GM12878 (cell line): ENCODE measurements at regions not wholly inside any gene's neighbourhood (a gene's known extent, or its start where the extent isn't known, plus 50 kb on each side); places are given as distances from the start of the nearest gene placed in this dataset.

Source experiments
- ATAC-seq: fragments of 200-7000 bp; cut with Tn5 transposase; 3 replicates; pipeline ENCODE4 v1.9.1; 2020; ENCODE audit warnings: mild to moderate bottlenecking, moderate library complexity
- BruUV-seq: library from RNA; stranded (reverse); fragments of 400-500 nt; replicated peaks from 2 replicates; lab custom pipeline; 2021; lab: Mats Ljungman, UMichigan
- CTCF ChIA-PET: fragments of 300-600 bp; sonication (Branson Sonifier 250); formaldehyde crosslinking; extraction: SDS; loops from one replicate; lab custom pipeline; 2021; ENCODE audit warnings: inconsistent platforms; lab: Yijun Ruan, JAX
- POLR2A ChIA-PET: fragments of 350-600 bp; formaldehyde crosslinking; extraction: SDS; loops from one replicate; lab custom pipeline; 2021; ENCODE audit warnings: inconsistent platforms; lab: Charles Lee
- RAD21 ChIA-PET: fragments of 300-600 bp; sonication (Branson Sonifier 250); formaldehyde crosslinking; loops from one replicate; lab custom pipeline; 2023; ENCODE audit warnings: antibody characterized with exemption; ENCODE audit not compliant: unreplicated experiment; lab: Charles Lee
- SMC1A ChIA-PET: fragments of 300-600 bp; sonication (Branson Sonifier 250); formaldehyde crosslinking; loops from one replicate; lab custom pipeline; 2023; ENCODE audit not compliant: unreplicated experiment, uncharacterized antibody; lab: Charles Lee
- DNase-seq: peaks from one replicate; pipeline ENCODE4 v3.0.0-alpha.2; 2011; ENCODE audit warnings: low read depth, low spot score
- FAIRE-seq: peaks from 3 replicates; lab custom pipeline; 2011; peaks lifted over from hg19 to GRCh38; lab: Jason Lieb, UNC
- H2AFZ ChIP-seq: 2 replicates; pipeline ENCODE4 v1.6.0; 2011; ENCODE audit warnings: low read depth, low read length, control low read depth; ENCODE audit not compliant: control insufficient read depth
- H3K27ac ChIP-seq: 2 replicates; pipeline ENCODE4 v1.5.1; 2011; ENCODE audit warnings: control low read depth; ENCODE audit not compliant: control insufficient read depth, insufficient read depth
- H3K27me3 ChIP-seq, 2 experiments: replicated peaks in 1 of 2; 2 replicates each; pipeline versions ENCODE4 v1.6.0 to v1.6.1; 2011; ENCODE audit warnings: low read length in 1 of 2; ENCODE audit not compliant: control insufficient read depth in 2 of 2, insufficient read depth in 2 of 2
- H3K36me3 ChIP-seq, 2 experiments: 2 replicates each; pipeline ENCODE4 v1.5.1; 2011; ENCODE audit warnings: low read length in 1 of 2; ENCODE audit not compliant: control insufficient read depth in 2 of 2, insufficient read depth in 2 of 2
- H3K4me1 ChIP-seq: 2 replicates; pipeline ENCODE4 v1.6.1; 2011; ENCODE audit warnings: mild to moderate bottlenecking, low read length, moderate library complexity, mixed read lengths; ENCODE audit not compliant: control insufficient read depth, insufficient read depth
- H3K4me2 ChIP-seq: 2 replicates; pipeline ENCODE4 v1.6.0; 2011; ENCODE audit warnings: control low read depth; ENCODE audit not compliant: control insufficient read depth, insufficient read depth
- H3K4me3 ChIP-seq: fragments of 200-600 bp; sonication (generic); 2 replicates; pipeline ENCODE4 v1.5.1; 2016
- H3K79me2 ChIP-seq: 2 replicates; pipeline ENCODE4 v1.6.0; 2011; ENCODE audit warnings: low read length; ENCODE audit not compliant: control insufficient read depth, insufficient read depth
- H3K9ac ChIP-seq: 2 replicates; pipeline ENCODE4 v1.8.0; 2011; ENCODE audit warnings: low read length, control low read depth, mixed read lengths; ENCODE audit not compliant: control insufficient read depth, insufficient read depth
- H3K9me3 ChIP-seq: replicated peaks from 3 replicates; pipeline ENCODE4 v1.5.1; 2011; ENCODE audit warnings: mild to moderate bottlenecking, low read length; ENCODE audit not compliant: control insufficient read depth, insufficient read depth
- H4K20me1 ChIP-seq: 2 replicates; pipeline ENCODE4 v1.6.0; 2011; ENCODE audit not compliant: control insufficient read depth, insufficient read depth
- ASH2L ChIP-seq: fragments of 300-600, 200-600 bp; sonication (generic); IDR thresholded peaks from 2 replicates; pipeline ENCODE4 v1.6.1; 2017; ENCODE audit warnings: low read depth, mild to moderate bottlenecking, borderline replicate concordance
- CUX1 ChIP-seq: IDR thresholded peaks from 2 replicates; pipeline ENCODE4 v1.6.1; 2012; ENCODE audit warnings: improper control_type of control experiment, low read depth, low read length; ENCODE audit not compliant: insufficient replicate concordance
- NR2C2 ChIP-seq: IDR thresholded peaks from 2 replicates; pipeline ENCODE4 v1.6.1; 2011; ENCODE audit warnings: borderline replicate concordance, low read depth; ENCODE audit not compliant: control insufficient read depth, insufficient read length
- RBBP5 ChIP-seq: fragments of 200-600 bp; sonication (generic); conservative IDR thresholded peaks from 2 replicates; pipeline ENCODE4 v1.6.1; 2016
- RELA ChIP-seq: fragments of 450-650 bp; IDR thresholded peaks from 2 replicates; pipeline ENCODE4 v1.8.0; 2014; ENCODE audit warnings: borderline replicate concordance; ENCODE audit not compliant: partially characterized antibody
- STAT1 ChIP-seq: fragments of 450-650 bp; conservative IDR thresholded peaks from 2 replicates; pipeline ENCODE4 v1.6.1; 2014; ENCODE audit warnings: antibody characterized with exemption, mild to moderate bottlenecking
- TCF12 ChIP-seq: IDR thresholded peaks from 2 replicates; pipeline ENCODE4 v1.6.1; 2011; ENCODE audit warnings: low read depth, mild to moderate bottlenecking, low read length
- USF2 ChIP-seq: IDR thresholded peaks from 2 replicates; pipeline ENCODE4 v1.6.1; 2011; ENCODE audit warnings: low read depth, low read length, improper control_type of control experiment, borderline replicate concordance
- ZNF24 ChIP-seq: fragments of 450-650 bp; IDR thresholded peaks from 2 replicates; pipeline ENCODE4 v1.6.1; 2017; ENCODE audit warnings: antibody characterized with exemption, mild to moderate bottlenecking
- ZNF384 ChIP-seq: IDR thresholded peaks from 2 replicates; pipeline ENCODE4 v1.6.1; 2012; ENCODE audit warnings: low read depth, mild to moderate bottlenecking, low read length, improper control_type of control experiment, borderline replicate concordance
- WGBS: methylation state at CpG from one replicate; pipeline ENCODE4 v1.1.6; 2016; ENCODE audit warnings: low lambda C conversion rate; ENCODE audit not compliant: insufficient replicate concordance, insufficient coverage; ENCODE audit errors: missing lambda C conversion rate; 5-methylcytosine and 5-hydroxymethylcytosine counted together
- in situ Hi-C: fragments of 300-500 bp; cut with MboI; formaldehyde crosslinking; loops from 9 replicates; pipeline ENCODE4 v1.14.3; 2018; ENCODE audit warnings: mixed read lengths
- intact Hi-C: fragments of 100-400 bp; cut with micrococcal nuclease; formaldehyde crosslinking; loops from one replicate; pipeline ENCODE4 v1.14.2; 2022; ENCODE audit not compliant: unreplicated experiment
- TF ChIP-seq, protein P1 (sequence below): fragments of 450-650 bp; IDR thresholded peaks from 2 replicates; pipeline ENCODE4 v1.6.1; 2018; ENCODE audit warnings: mild to moderate bottlenecking, low read depth, moderate library complexity; ENCODE audit not compliant: partially characterized antibody
- TF ChIP-seq, protein P2 (sequence below): IDR thresholded peaks from 2 replicates; pipeline ENCODE4 v1.6.1; 2012; ENCODE audit warnings: low read length, inconsistent platforms

GRCh38 chr15:96997538-96997937 lies 667.0 kb downstream of the NR2F2 start:
- FAIRE-seq: no peak
- in situ Hi-C loops: no loop called here
- ChIA-PET CTCF (interaction anchor here (0.9 to 1.0 kb wide), 2 partner anchors 8 to 32 kb away, joined by 3 read pairs; no protein-coding TSS in a partner anchor), SMC1A (interaction anchor here (0.9 to 1.7 kb wide), 4 partner anchors 12 to 48 kb away, joined by 3 to 4 read pairs (median 4); no protein-coding TSS in a partner anchor), RAD21 (interaction anchor here (0.7 to 1.0 kb wide), 3 partner anchors 18 to 671 kb away, joined by 3 read pairs; no protein-coding TSS in a partner anchor), POLR2A (interaction anchor here (1.0 kb wide), 1 partner anchor 13 kb away, joined by 3 read pairs; no protein-coding TSS in a partner anchor)
- H3K4me2 ChIP-seq: no peak overlapping the region
- no peaks in the 10 kb centered on the region for H3K27me3 ChIP-seq
- no peak for ATAC-seq
- no peak overlapping the region for H3K9ac ChIP-seq
- intact Hi-C loops: no loop called here
- no peak overlapping the region for H3K27ac ChIP-seq
- no peaks in the 10 kb centered on the region for H4K20me1 ChIP-seq
- H2AFZ ChIP-seq: no peak overlapping the region
- H3K4me3 ChIP-seq: no peak overlapping the region
- H3K79me2 ChIP-seq: no peaks in the 10 kb centered on the region
- H3K9me3 ChIP-seq: no peaks in the 10 kb centered on the region
- H3K36me3 ChIP-seq: no peaks in the 10 kb centered on the region
- BruUV-seq: no TSS peak
- no peaks in the 10 kb centered on the region for H3K4me1 ChIP-seq
- no peak for DNase-seq
- WGBS: 20% methylated on average over 3 of the region's 3 CpGs
- TF ChIP-seq USF2: no peak
- TF ChIP-seq, protein P1, sequence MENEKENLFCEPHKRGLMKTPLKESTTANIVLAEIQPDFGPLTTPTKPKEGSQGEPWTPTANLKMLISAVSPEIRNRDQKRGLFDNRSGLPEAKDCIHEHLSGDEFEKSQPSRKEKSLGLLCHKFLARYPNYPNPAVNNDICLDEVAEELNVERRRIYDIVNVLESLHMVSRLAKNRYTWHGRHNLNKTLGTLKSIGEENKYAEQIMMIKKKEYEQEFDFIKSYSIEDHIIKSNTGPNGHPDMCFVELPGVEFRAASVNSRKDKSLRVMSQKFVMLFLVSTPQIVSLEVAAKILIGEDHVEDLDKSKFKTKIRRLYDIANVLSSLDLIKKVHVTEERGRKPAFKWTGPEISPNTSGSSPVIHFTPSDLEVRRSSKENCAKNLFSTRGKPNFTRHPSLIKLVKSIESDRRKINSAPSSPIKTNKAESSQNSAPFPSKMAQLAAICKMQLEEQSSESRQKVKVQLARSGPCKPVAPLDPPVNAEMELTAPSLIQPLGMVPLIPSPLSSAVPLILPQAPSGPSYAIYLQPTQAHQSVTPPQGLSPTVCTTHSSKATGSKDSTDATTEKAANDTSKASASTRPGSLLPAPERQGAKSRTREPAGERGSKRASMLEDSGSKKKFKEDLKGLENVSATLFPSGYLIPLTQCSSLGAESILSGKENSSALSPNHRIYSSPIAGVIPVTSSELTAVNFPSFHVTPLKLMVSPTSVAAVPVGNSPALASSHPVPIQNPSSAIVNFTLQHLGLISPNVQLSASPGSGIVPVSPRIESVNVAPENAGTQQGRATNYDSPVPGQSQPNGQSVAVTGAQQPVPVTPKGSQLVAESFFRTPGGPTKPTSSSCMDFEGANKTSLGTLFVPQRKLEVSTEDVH: no peak
- no peak for TF ChIP-seq ZNF384
- TF ChIP-seq, protein P2, sequence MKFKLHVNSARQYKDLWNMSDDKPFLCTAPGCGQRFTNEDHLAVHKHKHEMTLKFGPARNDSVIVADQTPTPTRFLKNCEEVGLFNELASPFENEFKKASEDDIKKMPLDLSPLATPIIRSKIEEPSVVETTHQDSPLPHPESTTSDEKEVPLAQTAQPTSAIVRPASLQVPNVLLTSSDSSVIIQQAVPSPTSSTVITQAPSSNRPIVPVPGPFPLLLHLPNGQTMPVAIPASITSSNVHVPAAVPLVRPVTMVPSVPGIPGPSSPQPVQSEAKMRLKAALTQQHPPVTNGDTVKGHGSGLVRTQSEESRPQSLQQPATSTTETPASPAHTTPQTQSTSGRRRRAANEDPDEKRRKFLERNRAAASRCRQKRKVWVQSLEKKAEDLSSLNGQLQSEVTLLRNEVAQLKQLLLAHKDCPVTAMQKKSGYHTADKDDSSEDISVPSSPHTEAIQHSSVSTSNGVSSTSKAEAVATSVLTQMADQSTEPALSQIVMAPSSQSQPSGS: no peak
- no peak for TF ChIP-seq CUX1
- TF ChIP-seq NR2C2: no peak
- no peak for TF ChIP-seq ASH2L
- no peak for TF ChIP-seq TCF12
- TF ChIP-seq RELA: no peak
- no peak for TF ChIP-seq ZNF24
- no peak for TF ChIP-seq RBBP5
- no peak for TF ChIP-seq STAT1
